ENCODE measurements at regions not wholly inside any gene's neighbourhood (a gene's known extent, or its start where the extent isn't known, plus 50 kb on each side); places are given as distances from the start of the nearest gene placed in this dataset.
A peak's percentile ranks its signal among the peaks of the same experiment; 100 is the strongest.

GRCh38 chr2:204328373-204328772 is 216.9 kb upstream of the PARD3B start:
- ATAC-seq (no peak), DNase-seq (no peak)
- intact Hi-C loops (cut with DNase I, micrococcal nuclease), result loop anchor here in 1 of 2 donors (5.0 kb wide), 1 partner anchor 364 kb away; no protein-coding TSS in a partner anchor

- no peak for DNase-seq
- ATAC-seq, result no peak
- intact Hi-C loops (cut with DNase I, micrococcal nuclease), result loop anchor here in 1 of 2 donors (5.0 kb wide), 1 partner anchor 363 kb away; no protein-coding TSS in a partner anchor
These were observed 216.3 kb upstream of the PARD3B start for GRCh38 chr2:204329016-204329415.

- intact Hi-C loops (cut with DNase I, micrococcal nuclease), result loop anchor here in 1 of 2 donors (5.0 kb wide), 1 partner anchor 363 kb away; no protein-coding TSS in a partner anchor
- ATAC-seq (no peak), DNase-seq (no peak)
These were observed 215.7 kb upstream of the PARD3B start for GRCh38 chr2:204329532-204329931.

- intact Hi-C loops (cut with DNase I, micrococcal nuclease), result no loop called here
- ATAC-seq (no peak), DNase-seq (no peak)
These were observed 214.1 kb upstream of the PARD3B start for GRCh38 chr2:204331180-204331579.

- intact Hi-C loops (cut with DNase I, micrococcal nuclease), result no loop called here
- DNase-seq (no peak), ATAC-seq (no peak)
These were observed 213.3 kb upstream of the PARD3B start for GRCh38 chr2:204331988-204332387.

- intact Hi-C loops (cut with DNase I, micrococcal nuclease), result no loop called here
- ATAC-seq (peak; percentile 91), DNase-seq (no peak)
These were observed 212.6 kb upstream of the PARD3B start for GRCh38 chr2:204332706-204333105.

- no peak for DNase-seq
- intact Hi-C loops (cut with DNase I, micrococcal nuclease), result no loop called here
- no peak for ATAC-seq
These were observed 211.4 kb upstream of the PARD3B start for GRCh38 chr2:204333861-204334260.

GRCh38 chr2:204335451-204336058 is 209.7 kb upstream of the PARD3B start:
- DNase-seq (no peak), ATAC-seq (no peak)
- intact Hi-C loops (cut with DNase I, micrococcal nuclease), result no loop called here

- DNase-seq (no peak), ATAC-seq (no peak)
- intact Hi-C loops (cut with DNase I, micrococcal nuclease), result no loop called here
These were observed 209.0 kb upstream of the PARD3B start for GRCh38 chr2:204336153-204336744.

- intact Hi-C loops (cut with DNase I, micrococcal nuclease), result no loop called here
- DNase-seq (no peak), ATAC-seq (no peak)
These were observed 207.6 kb upstream of the PARD3B start for GRCh38 chr2:204337638-204338037.

- no peak for ATAC-seq
- intact Hi-C loops (cut with DNase I, micrococcal nuclease), result no loop called here
- DNase-seq, result no peak
These were observed 206.0 kb upstream of the PARD3B start for GRCh38 chr2:204339212-204339715.

- no peak for ATAC-seq
- no peak for DNase-seq
- intact Hi-C loops (cut with DNase I, micrococcal nuclease), result no loop called here
These were observed 204.8 kb upstream of the PARD3B start for GRCh38 chr2:204340511-204340910.

GRCh38 chr2:204341887-204342276 is 203.4 kb upstream of the PARD3B start:
- ATAC-seq, result no peak
- intact Hi-C loops (cut with DNase I, micrococcal nuclease), result no loop called here
- no peak for DNase-seq

GRCh38 chr2:204343685-204344084 is 201.6 kb upstream of the PARD3B start:
- ATAC-seq, result no peak
- intact Hi-C loops (cut with DNase I, micrococcal nuclease), result no loop called here
- DNase-seq, result no peak

GRCh38 chr2:204344119-204344518 is 201.2 kb upstream of the PARD3B start:
- DNase-seq (no peak), ATAC-seq (no peak)
- intact Hi-C loops (cut with DNase I, micrococcal nuclease), result no loop called here

- DNase-seq (no peak), ATAC-seq (no peak)
- intact Hi-C loops (cut with DNase I, micrococcal nuclease), result no loop called here
These were observed 198.4 kb upstream of the PARD3B start for GRCh38 chr2:204346906-204347305.

- intact Hi-C loops (cut with DNase I, micrococcal nuclease), result no loop called here
- DNase-seq (no peak), ATAC-seq (no peak)
These were observed 191.5 kb upstream of the PARD3B start for GRCh38 chr2:204353823-204354222.

GRCh38 chr2:204354442-204354856 is 190.8 kb upstream of the PARD3B start:
- ATAC-seq (no peak), DNase-seq (no peak)
- intact Hi-C loops (cut with DNase I, micrococcal nuclease), result no loop called here

GRCh38 chr2:204355688-204356087 is 189.6 kb upstream of the PARD3B start:
- DNase-seq (no peak), ATAC-seq (no peak)
- intact Hi-C loops (cut with DNase I, micrococcal nuclease), result no loop called here

GRCh38 chr2:204356151-204356641 is 189.1 kb upstream of the PARD3B start:
- no peak for ATAC-seq
- no peak for DNase-seq
- intact Hi-C loops (cut with DNase I, micrococcal nuclease), result no loop called here

- intact Hi-C loops (cut with DNase I, micrococcal nuclease), result no loop called here
- ATAC-seq, result no peak
These were observed 188.0 kb upstream of the PARD3B start for GRCh38 chr2:204357286-204357685.

More at GRCh38 chr2:204357286-204357685, 188.0 kb upstream of the PARD3B start:
- DNase-seq, result no peak
